T-helper 2 cell (primary cell): ENCODE measurements at regions not wholly inside any gene's neighbourhood (a gene's known extent, or its start where the extent isn't known, plus 50 kb on each side); places are given as distances from the start of the nearest gene placed in this dataset.

ENCODE experiments used
- DNase-seq, 5 experiments: peaks; one replicate each; pipeline versions ENCODE4 v3.0.0 to v3.0.0-alpha.2; 2012 to 2022

- no peak for DNase-seq
These were observed 55.1 kb upstream of the PAGE4 start for GRCh38 chrX:49773993-49774392.

- DNase-seq = no peak
These were observed 61.9 kb upstream of the PAGE4 start for GRCh38 chrX:49767236-49767635.

- DNase-seq = no peak
These were observed 66.5 kb upstream of the PAGE1 start for GRCh38 chrX:49762175-49762720.

GRCh38 chrX:49761481-49761880, 65.7 kb upstream of the PAGE1 start:
- peak in 1 of 5 experiments; percentile 11 for DNase-seq

GRCh38 chrX:49760290-49760890, 64.6 kb upstream of the PAGE1 start:
- DNase-seq = no peak

- DNase-seq = no peak
These were observed 60.9 kb upstream of the PAGE1 start for GRCh38 chrX:49756692-49757091.

GRCh38 chrX:49754233-49754857, 58.6 kb upstream of the PAGE1 start:
- DNase-seq = peak; percentile 2 to 58 (median 9)

- DNase-seq = no peak
These were observed 57.9 kb upstream of the PAGE1 start for GRCh38 chrX:49753691-49754090.

- no peak for DNase-seq
These were observed 52.6 kb upstream of the PAGE1 start for GRCh38 chrX:49748211-49748956.

GRCh38 chrX:49746306-49746705, 50.5 kb upstream of the PAGE1 start:
- DNase-seq = no peak
